T-cell (primary cell): ENCODE measurements at regions not wholly inside any gene's neighbourhood (a gene's known extent, or its start where the extent isn't known, plus 50 kb on each side); places are given as distances from the start of the nearest gene placed in this dataset.
"Not testable (repeated sequence)": the region's sequence is repeated elsewhere in the genome, so short reads cannot be mapped to it uniquely, and the experiment has no call there.

Experiments
- ATAC-seq, 4 experiments: fragments of 200-7000 bp in 3 of 4; fragments of 150-1000 bp in 1 of 4; cut with Tn5 transposase; replicated peaks in 1 of 4; 1 replicate in 3 of 4; 2 replicates in 1 of 4; pipeline ENCODE4 v1.10.0; 2021; ENCODE audit warnings: moderate library complexity in 3 of 4, mild to moderate bottlenecking in 2 of 4, moderate number of reproducible peaks in 1 of 4
- CTCF ChIA-PET, 2 donors: fragments of 300-600 bp; sonication (Branson Sonifier 250); formaldehyde crosslinking; loops; one replicate each; lab custom pipeline; 2022; ENCODE audit warnings: antibody characterized with exemption in 2 of 2; lab: Charles Lee
- POLR2A ChIA-PET, 2 donors: fragments of 300-600 bp; sonication (Branson Sonifier 250); formaldehyde crosslinking; loops; one replicate each; lab custom pipeline; 2022; ENCODE audit warnings: antibody characterized with exemption in 2 of 2; lab: Charles Lee
- DNase-seq, 35 experiments: peaks; one replicate each; pipeline versions ENCODE4 v3.0.0 to v3.0.0-alpha.2; 2013 to 2023
- H3K27ac ChIP-seq: one replicate; pipeline ENCODE4 v1.5.1; 2013; ENCODE audit warnings: low read length
- H3K27me3 ChIP-seq, 2 experiments: replicated peaks in 1 of 2; 1 replicate in 1 of 2; 2 replicates in 1 of 2; pipeline versions ENCODE4 v1.6.1 to v1.7.0; 2013; ENCODE audit warnings: low read length in 1 of 2, mixed read lengths in 1 of 2; ENCODE audit not compliant: control insufficient read depth in 2 of 2, insufficient read depth in 2 of 2; ENCODE audit errors: extremely low read depth in 1 of 2
- H3K36me3 ChIP-seq, 2 donors: 1 replicate in 1 of 2; 2 replicates in 1 of 2; pipeline versions ENCODE4 v1.6.1 to v1.7.0; 2013; ENCODE audit warnings: low read length in 1 of 2; ENCODE audit not compliant: control insufficient read depth in 2 of 2, insufficient read depth in 1 of 2; ENCODE audit errors: extremely low read depth in 1 of 2
- H3K4me1 ChIP-seq, 2 experiments: 1 replicate in 1 of 2; 2 replicates in 1 of 2; pipeline versions ENCODE4 v1.6.1 to v1.7.0; 2013; ENCODE audit warnings: low read length in 2 of 2, mixed read lengths in 1 of 2; ENCODE audit not compliant: insufficient read depth in 2 of 2, control insufficient read depth in 1 of 2; ENCODE audit errors: extremely low read depth in 1 of 2
- H3K4me3 ChIP-seq, 2 donors: 1 replicate in 1 of 2; 2 replicates in 1 of 2; pipeline versions ENCODE4 v1.5.1 to v1.7.0; 2013; ENCODE audit warnings: mild to moderate bottlenecking in 2 of 2, low read length in 1 of 2, moderate library complexity in 1 of 2; ENCODE audit not compliant: control insufficient read depth in 1 of 2; ENCODE audit errors: extremely low read depth in 1 of 2
- H3K9me3 ChIP-seq: 2 replicates; pipeline ENCODE4 v1.7.0; 2013
- H3K27ac Mint-ChIP-seq, 2 donors: one replicate each; pipeline ENCODE4 v1.8.0; 2020 to 2021; ENCODE audit warnings: mild to moderate bottlenecking in 2 of 2, mixed read lengths in 2 of 2
- H3K27me3 Mint-ChIP-seq, 2 donors: one replicate each; pipeline ENCODE4 v1.8.0; 2021 to 2022; ENCODE audit warnings: mixed read lengths in 2 of 2
- H3K36me3 Mint-ChIP-seq: one replicate; pipeline ENCODE4 v1.8.0; 2021; ENCODE audit warnings: mixed read lengths
- H3K4me1 Mint-ChIP-seq, 3 donors: one replicate each; pipeline ENCODE4 v1.8.0; 2020 to 2022; ENCODE audit warnings: mixed read lengths in 3 of 3, mild to moderate bottlenecking in 1 of 3
- H3K4me3 Mint-ChIP-seq, 3 donors: one replicate each; pipeline ENCODE4 v1.8.0; 2020 to 2022; ENCODE audit warnings: mild to moderate bottlenecking in 3 of 3, mixed read lengths in 3 of 3, moderate library complexity in 3 of 3
- H3K9me3 Mint-ChIP-seq, 3 donors: one replicate each; pipeline ENCODE4 v1.8.0; 2020 to 2022; ENCODE audit warnings: mixed read lengths in 3 of 3
- WGBS: methylation state at CpG from one replicate; pipeline ENCODE4 v1.1.5; 2013; ENCODE audit warnings: missing lambda C conversion rate; ENCODE audit not compliant: insufficient coverage; 5-methylcytosine and 5-hydroxymethylcytosine counted together

- Histone ChIP-seq H3K4me1 (no peaks in the 10 kb centered on the region), H3K27ac (no peak overlapping the region), H3K36me3 (no peaks in the 10 kb centered on the region), H3K27me3 (no peaks in the 10 kb centered on the region), H3K4me3 (no peak overlapping the region), H3K9me3 (no peaks in the 10 kb centered on the region)
- Mint-ChIP-seq H3K27me3 (no peaks in the 10 kb centered on the region), H3K4me3 (no peak overlapping the region), H3K4me1 (no peaks in the 10 kb centered on the region), H3K9me3 (peaks cover 5 to 12% (median 6%) of the 10 kb centered on the region in 3 donors), H3K36me3 (no peaks in the 10 kb centered on the region), H3K27ac (no peak overlapping the region)
- CTCF ChIA-PET, result no interaction called here
- DNase-seq, result no peak
- WGBS, result 100% methylated on average over 1 of the region's 4 CpGs
- POLR2A ChIA-PET, result no interaction called here
- ATAC-seq, result no peak
These were observed 228.9 kb upstream of the SPOPL start for GRCh38 chr2:138272524-138273195.

GRCh38 chr2:138273280-138273679 lies 228.3 kb upstream of the SPOPL start:
- CTCF ChIA-PET, H3K4me3 ChIP-seq, ATAC-seq, H3K27ac Mint-ChIP-seq, H3K36me3 Mint-ChIP-seq, H3K4me3 Mint-ChIP-seq, H3K27me3 ChIP-seq, H3K36me3 ChIP-seq, H3K4me1 Mint-ChIP-seq, H3K27me3 Mint-ChIP-seq, POLR2A ChIA-PET, H3K27ac ChIP-seq, H3K4me1 ChIP-seq, DNase-seq, H3K9me3 ChIP-seq: not testable (repeated sequence)
- 92% methylated on average over 10 of the region's 12 CpGs for WGBS
- peaks cover 3 to 12% (median 6%) of the 10 kb centered on the region in 3 donors for H3K9me3 Mint-ChIP-seq

GRCh38 chr2:138274421-138275291 lies 226.9 kb upstream of the SPOPL start:
- no peaks in the 10 kb centered on the region for H3K27me3 ChIP-seq
- Mint-ChIP-seq H3K4me3 (no peak overlapping the region), H3K9me3 (peaks cover 3 to 12% (median 6%) of the 10 kb centered on the region in 3 donors), H3K36me3 (no peaks in the 10 kb centered on the region), H3K4me1 (no peaks in the 10 kb centered on the region), H3K27me3 (no peaks in the 10 kb centered on the region), H3K27ac (no peak overlapping the region)
- POLR2A ChIA-PET, result no interaction called here
- no peak overlapping the region for H3K27ac ChIP-seq
- H3K36me3 ChIP-seq, result no peaks in the 10 kb centered on the region
- H3K4me1 ChIP-seq, result no peaks in the 10 kb centered on the region
- no peak for DNase-seq
- no peak overlapping the region for H3K4me3 ChIP-seq
- ATAC-seq, result no peak
- WGBS, result no CpG with 5 or more reads among the region's 3 CpGs
- CTCF ChIA-PET, result no interaction called here
- H3K9me3 ChIP-seq, result no peaks in the 10 kb centered on the region

GRCh38 chr2:138275292-138275690 lies 226.3 kb upstream of the SPOPL start:
- no peaks in the 10 kb centered on the region for H3K27me3 Mint-ChIP-seq
- no peaks in the 10 kb centered on the region for H3K36me3 Mint-ChIP-seq
- Histone ChIP-seq H3K27me3 (no peaks in the 10 kb centered on the region), H3K4me3 (no peak overlapping the region), H3K4me1 (no peaks in the 10 kb centered on the region), H3K27ac (no peak overlapping the region), H3K36me3 (no peaks in the 10 kb centered on the region), H3K9me3 (no peaks in the 10 kb centered on the region)
- H3K9me3 Mint-ChIP-seq, result peaks cover 3 to 12% (median 6%) of the 10 kb centered on the region in 3 donors
- ChIA-PET POLR2A (no interaction called here), CTCF (interaction anchor here in 1 of 2 donors (0.8 kb wide), 1 partner anchor 586 kb away, joined by 3 read pairs; no protein-coding TSS in a partner anchor)
- no peak overlapping the region for H3K27ac Mint-ChIP-seq
- H3K4me1 Mint-ChIP-seq, result no peaks in the 10 kb centered on the region
- no peak for ATAC-seq
- DNase-seq, result no peak
- WGBS, result 75% methylated on average over 1 of the region's 2 CpGs
- H3K4me3 Mint-ChIP-seq, result no peak overlapping the region

GRCh38 chr2:138275881-138276280 lies 225.7 kb upstream of the SPOPL start:
- H3K9me3 Mint-ChIP-seq, result peaks cover 3 to 12% (median 6%) of the 10 kb centered on the region in 3 donors
- no peak for ATAC-seq
- no peaks in the 10 kb centered on the region for H3K36me3 ChIP-seq
- no peak overlapping the region for H3K4me3 ChIP-seq
- no peaks in the 10 kb centered on the region for H3K4me1 ChIP-seq
- no peaks in the 10 kb centered on the region for H3K27me3 Mint-ChIP-seq
- no peaks in the 10 kb centered on the region for H3K36me3 Mint-ChIP-seq
- ChIA-PET CTCF (interaction anchor here in 1 of 2 donors (0.8 kb wide), 1 partner anchor 586 kb away, joined by 3 read pairs; no protein-coding TSS in a partner anchor), POLR2A (no interaction called here)
- H3K4me3 Mint-ChIP-seq, result no peak overlapping the region
- no peak overlapping the region for H3K27ac Mint-ChIP-seq
- no peak overlapping the region for H3K27ac ChIP-seq
- H3K27me3 ChIP-seq, result no peaks in the 10 kb centered on the region
- no peaks in the 10 kb centered on the region for H3K4me1 Mint-ChIP-seq
- DNase-seq, result no peak
- no peaks in the 10 kb centered on the region for H3K9me3 ChIP-seq
- no CpG with 5 or more reads among the region's 4 CpGs for WGBS

- no peak overlapping the region for H3K4me3 ChIP-seq
- Mint-ChIP-seq H3K4me3 (no peak overlapping the region), H3K9me3 (peaks cover 0 to 12% (median 6%) of the 10 kb centered on the region in 3 donors), H3K4me1 (no peaks in the 10 kb centered on the region), H3K27me3 (no peaks in the 10 kb centered on the region), H3K36me3 (no peaks in the 10 kb centered on the region), H3K27ac (no peak overlapping the region)
- no peaks in the 10 kb centered on the region for H3K4me1 ChIP-seq
- CTCF ChIA-PET, result no interaction called here
- H3K27me3 ChIP-seq, result no peaks in the 10 kb centered on the region
- no peaks in the 10 kb centered on the region for H3K36me3 ChIP-seq
- H3K27ac ChIP-seq, result no peak overlapping the region
- no CpG with 5 or more reads among the region's 1 CpG for WGBS
- ATAC-seq, result no peak
- H3K9me3 ChIP-seq, result no peaks in the 10 kb centered on the region
- POLR2A ChIA-PET, result no interaction called here
- no peak for DNase-seq
These were observed 225.2 kb upstream of the SPOPL start for GRCh38 chr2:138276339-138276738.
